AG20443 (cell line): ENCODE measurements at regions not wholly inside any gene's neighbourhood (a gene's known extent, or its start where the extent isn't known, plus 50 kb on each side); places are given as distances from the start of the nearest gene placed in this dataset.
A peak's percentile ranks its signal among the peaks of the same experiment; 100 is the strongest.

Experiments
- DNase-seq: peaks from one replicate; pipeline ENCODE4 v3.0.0; 2012; ENCODE audit warnings: low spot score, mixed read lengths

- no peak for DNase-seq
Measured at GRCh38 chr2:238561230-238561629, 134.5 kb downstream of the ASB1 start.

DNA sequence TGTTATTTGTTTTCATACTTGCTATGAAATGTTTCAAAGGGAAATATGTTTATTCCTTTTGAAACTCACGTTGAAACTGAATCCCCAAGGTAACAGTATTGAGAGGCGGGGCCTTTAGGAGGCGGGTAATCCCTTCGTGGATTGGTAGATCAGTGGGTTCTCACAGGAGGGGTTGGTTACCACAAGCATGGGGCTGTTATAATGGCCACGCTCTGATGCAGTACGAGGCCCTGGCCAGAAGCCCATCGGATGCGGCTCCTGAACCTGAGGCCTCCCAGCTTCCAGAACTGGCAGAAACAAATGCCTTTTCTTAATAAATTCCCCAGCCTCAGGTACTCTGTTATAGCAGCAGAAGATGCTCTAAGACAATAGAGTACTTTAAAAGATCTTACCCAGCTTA, 135.7 kb downstream of the ASB1 start:
- no peak for DNase-seq

DNA sequence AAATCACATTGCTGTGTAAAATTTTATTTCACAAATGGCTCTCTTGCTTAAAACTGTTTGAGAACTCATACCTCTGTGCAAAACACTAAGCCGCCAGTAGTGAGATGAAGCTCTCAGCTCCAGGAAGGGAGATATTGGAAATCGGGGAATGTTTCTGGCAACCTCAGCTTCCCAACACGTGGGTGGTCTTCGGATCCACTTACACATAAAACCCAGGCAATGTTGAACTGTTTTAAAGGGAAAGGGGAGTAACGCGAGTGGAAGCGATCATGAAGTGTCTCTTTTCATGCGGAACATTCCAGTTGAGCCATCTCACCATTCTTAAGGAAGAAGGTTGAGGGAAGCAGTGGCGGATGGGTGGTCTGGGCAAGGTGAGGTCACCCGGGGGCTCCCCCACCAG, 136.8 kb downstream of the ASB1 start:
- no peak for DNase-seq

DNA sequence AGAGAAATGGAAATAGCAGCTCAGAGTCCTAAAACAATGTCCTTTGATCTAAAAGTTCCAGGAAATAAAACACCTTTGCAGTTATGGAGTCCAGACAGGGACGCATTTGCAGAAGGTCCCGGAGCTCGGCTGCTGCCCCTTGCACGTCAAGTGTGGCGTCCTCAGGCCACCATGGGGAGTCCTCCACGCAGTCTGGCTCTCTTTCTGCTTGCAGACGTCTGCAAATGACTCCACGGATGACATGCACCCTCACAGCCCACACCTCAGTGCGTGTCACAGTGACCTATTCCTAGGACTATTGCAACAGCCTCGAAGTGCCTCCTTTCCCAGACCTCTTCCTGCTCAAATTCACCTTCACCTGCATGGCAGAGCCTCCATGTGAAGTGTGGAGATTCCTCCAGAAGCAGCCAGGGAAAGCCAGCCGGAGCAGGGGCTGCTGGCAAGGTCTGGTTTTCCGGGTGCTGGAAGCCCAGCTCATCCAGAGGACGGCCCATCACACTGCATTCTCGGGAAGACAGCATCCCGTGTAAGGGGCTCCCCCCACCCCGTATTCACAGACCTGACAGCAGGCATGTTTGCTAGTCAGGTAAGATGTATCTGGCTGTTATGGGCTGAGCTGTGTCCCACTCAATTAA, 137.7 kb downstream of the ASB1 start:
- no peak for DNase-seq

DNA sequence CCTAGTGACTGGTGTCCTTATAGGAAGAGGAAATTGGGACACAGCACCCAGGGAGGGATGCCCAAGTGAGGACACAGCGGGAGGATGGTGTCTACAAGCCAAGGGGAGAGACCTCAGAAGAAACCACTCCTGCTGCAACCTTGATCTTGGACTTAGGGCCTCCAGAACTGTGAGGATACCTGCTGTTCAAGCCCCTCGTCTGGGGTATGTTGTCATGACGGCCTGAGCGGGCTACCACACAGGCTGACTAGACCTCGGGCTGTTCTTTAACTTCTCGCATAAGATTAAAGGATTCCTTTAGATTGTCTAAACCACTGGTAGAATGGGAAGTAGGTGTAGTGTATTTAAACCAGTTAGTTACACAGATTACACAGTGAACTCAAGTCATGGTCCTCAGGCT, 138.3 kb downstream of the ASB1 start:
- no peak for DNase-seq

GRCh38 chr2:238566001-238566645, 139.4 kb downstream of the ASB1 start:
- no peak for DNase-seq

GRCh38 chr2:238567067-238567855, 140.5 kb downstream of the ASB1 start:
- no peak for DNase-seq

GRCh38 chr2:238567996-238568395, 141.3 kb downstream of the ASB1 start:
- no peak for DNase-seq

- DNase-seq, result no peak
Measured at GRCh38 chr2:238568455-238569440, 142.0 kb downstream of the ASB1 start.

DNA sequence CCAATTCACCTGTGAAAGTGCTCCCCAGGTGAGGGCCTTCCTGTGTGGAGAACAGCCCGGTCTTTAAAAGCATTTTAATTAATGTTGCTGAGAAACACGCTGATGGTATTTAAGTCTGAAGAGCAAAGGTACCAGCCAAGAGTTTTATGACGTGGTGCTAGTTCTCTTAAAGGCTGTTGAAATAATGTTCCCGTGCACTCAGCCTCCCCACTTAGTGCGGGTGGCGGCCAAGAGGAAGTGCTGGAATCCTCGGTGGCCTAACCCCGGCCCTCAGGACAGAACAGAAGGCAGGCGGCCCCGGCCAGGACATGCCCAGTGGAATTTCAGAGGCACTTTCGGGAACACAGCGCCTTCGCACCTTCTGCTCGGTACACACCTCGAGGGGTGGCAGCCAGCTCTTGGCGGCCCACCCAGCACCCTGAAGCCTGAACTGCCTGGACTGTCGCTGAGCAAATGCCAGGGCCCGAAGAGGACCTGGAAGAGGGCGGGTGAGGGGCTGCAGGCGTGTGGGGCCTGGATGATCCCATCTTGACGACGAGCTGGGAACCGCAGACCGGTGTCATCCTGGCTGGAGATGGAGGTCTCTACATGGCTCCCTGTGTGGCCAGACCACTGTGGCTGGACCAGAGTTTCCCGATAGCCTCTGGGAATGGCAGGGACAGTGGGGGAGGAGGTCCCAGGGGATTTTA, 142.9 kb downstream of the ASB1 start:
- peak; percentile 44 for DNase-seq

- no peak for DNase-seq
Measured at GRCh38 chr2:238570391-238570790, 143.7 kb downstream of the ASB1 start.

GRCh38 chr2:238570926-238571325, 144.2 kb downstream of the ASB1 start:
- no peak for DNase-seq

GRCh38 chr2:238571661-238572372, 145.1 kb downstream of the ASB1 start:
- peak; percentile 5 for DNase-seq

DNA sequence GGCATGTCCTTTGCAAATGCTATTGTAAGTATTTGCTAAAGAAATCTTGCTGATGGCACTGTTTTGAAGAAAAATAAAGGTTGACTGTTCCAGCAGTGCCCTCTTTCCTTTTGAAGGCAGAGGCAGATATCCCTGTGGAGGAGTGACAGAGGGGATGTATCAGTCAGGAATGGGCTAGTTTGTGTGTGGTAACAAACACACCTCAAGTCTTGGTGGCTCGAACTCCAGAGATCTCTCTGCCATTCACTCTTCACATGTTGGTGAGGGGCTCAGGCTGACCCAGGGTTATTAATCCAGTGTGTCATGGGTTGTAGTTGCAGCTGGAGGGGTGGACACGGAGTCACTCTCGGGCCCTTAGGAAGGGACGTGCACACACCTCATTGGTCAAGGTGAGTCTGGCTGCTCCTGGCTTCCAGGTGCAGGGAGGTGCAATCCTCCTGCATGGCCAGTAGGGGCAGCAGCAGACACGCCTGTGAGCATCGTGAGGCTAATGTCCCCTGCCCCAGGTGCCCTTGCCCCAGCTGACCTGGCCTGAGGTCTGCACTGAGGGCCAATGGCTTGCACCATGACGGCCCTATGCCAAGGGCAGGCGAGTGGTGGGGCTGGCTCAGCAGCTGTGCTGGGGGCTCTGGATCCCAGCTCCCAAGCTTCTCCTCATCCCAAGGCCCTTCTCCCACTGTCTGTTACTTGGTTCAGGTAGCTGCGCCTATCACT, 146.5 kb downstream of the ASB1 start:
- no peak for DNase-seq

GRCh38 chr2:238573916-238574315, 147.2 kb downstream of the ASB1 start:
- no peak for DNase-seq

DNA sequence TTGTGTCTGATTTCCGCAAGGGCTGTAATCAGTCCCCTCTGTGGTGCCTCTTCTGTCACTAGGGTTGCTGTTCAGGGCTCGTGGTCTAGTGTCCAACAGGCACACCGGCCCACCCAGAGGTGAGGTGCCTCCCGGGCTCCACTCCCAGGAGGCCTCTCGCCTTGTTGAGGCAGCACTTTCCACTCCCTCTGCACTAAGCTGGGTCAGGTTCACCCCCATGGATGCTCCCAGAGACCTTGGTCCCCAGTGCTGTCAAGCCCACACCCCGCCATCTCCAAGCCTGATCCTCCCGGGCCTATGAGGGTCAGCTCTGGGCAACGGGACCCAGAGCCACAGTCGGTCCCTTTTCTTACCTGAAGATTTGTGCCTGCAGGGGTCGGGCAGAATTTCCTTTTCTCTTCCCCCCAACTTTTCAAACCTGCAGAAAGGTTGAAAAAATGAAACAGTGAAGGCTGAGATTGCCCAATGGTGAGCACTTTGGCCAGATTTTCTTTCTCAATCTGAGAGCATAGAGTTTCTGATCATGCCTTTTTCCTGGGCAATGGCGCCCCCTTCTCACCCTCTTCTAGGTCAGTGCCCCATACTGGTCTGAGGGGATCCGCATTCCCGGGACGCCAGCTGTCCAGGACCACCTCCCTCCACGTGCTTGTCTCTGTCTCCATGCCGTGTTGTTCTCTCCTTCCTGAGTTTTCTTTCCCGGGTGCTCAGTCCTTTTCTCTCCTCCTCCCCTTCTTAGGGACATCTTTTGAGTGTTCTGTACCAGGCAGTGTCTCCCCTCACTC, 148.0 kb downstream of the ASB1 start:
- no peak for DNase-seq

- DNase-seq, result no peak
Measured at GRCh38 chr2:238576674-238577073, 149.9 kb downstream of the ASB1 start.

- DNase-seq, result no peak
Measured at GRCh38 chr2:238578256-238578655, 151.5 kb downstream of the ASB1 start.

- DNase-seq, result no peak
Measured at GRCh38 chr2:238580486-238580885, 153.8 kb downstream of the ASB1 start.
